GM06990 (cell line): ENCODE measurements at regions not wholly inside any gene's neighbourhood (a gene's known extent, or its start where the extent isn't known, plus 50 kb on each side); places are given as distances from the start of the nearest gene placed in this dataset.

Experiments used
- DNase-seq: peaks from one replicate; pipeline ENCODE4 v3.0.0-alpha.2; 2011; ENCODE audit not compliant: insufficient read length; ENCODE audit errors: extremely low read depth
- H3K27me3 ChIP-seq: replicated peaks from 2 replicates; pipeline ENCODE4 v1.6.0; 2011; ENCODE audit warnings: low read length; ENCODE audit not compliant: control insufficient read depth, insufficient read depth
- H3K36me3 ChIP-seq: 2 replicates; pipeline ENCODE4 v1.5.1; 2011; ENCODE audit warnings: low read length; ENCODE audit not compliant: control insufficient read depth, insufficient read depth
- H3K4me3 ChIP-seq: replicated peaks from 2 replicates; pipeline ENCODE4 v1.5.1; 2011; ENCODE audit warnings: low read depth, mild to moderate bottlenecking, control low read depth, low read length
- TF ChIP-seq, protein P1 (sequence below): IDR thresholded peaks from 2 replicates; pipeline ENCODE4 v1.5.1; 2011; ENCODE audit warnings: low read length, control low read depth, mild to moderate bottlenecking, inconsistent platforms; ENCODE audit not compliant: insufficient read depth, poor library complexity, severe bottlenecking

DNA sequence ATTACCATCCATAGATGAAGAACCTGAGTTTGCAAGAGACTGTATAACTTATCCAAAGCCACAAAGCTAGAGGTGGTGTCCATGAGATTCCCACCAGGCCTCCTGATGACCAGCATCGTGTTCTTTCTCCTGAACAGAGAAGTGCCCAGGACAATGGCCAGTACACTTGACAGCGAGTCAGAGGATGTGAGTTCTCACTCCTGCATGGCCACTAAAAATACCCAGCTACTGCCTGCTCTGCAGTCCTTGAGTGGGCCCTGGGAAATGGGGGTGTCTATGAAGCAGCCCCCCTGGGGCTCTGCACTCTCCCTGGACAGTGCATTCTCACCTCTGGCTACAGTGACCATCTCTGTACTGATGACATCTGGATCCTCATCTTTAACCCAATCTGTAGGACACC lies 201.2 kb downstream of the RPLP1 start:
- Histone ChIP-seq H3K4me3 (no peak overlapping the region), H3K27me3 (peaks cover 8% of the 10 kb centered on the region)
- no peak for DNase-seq

DNA sequence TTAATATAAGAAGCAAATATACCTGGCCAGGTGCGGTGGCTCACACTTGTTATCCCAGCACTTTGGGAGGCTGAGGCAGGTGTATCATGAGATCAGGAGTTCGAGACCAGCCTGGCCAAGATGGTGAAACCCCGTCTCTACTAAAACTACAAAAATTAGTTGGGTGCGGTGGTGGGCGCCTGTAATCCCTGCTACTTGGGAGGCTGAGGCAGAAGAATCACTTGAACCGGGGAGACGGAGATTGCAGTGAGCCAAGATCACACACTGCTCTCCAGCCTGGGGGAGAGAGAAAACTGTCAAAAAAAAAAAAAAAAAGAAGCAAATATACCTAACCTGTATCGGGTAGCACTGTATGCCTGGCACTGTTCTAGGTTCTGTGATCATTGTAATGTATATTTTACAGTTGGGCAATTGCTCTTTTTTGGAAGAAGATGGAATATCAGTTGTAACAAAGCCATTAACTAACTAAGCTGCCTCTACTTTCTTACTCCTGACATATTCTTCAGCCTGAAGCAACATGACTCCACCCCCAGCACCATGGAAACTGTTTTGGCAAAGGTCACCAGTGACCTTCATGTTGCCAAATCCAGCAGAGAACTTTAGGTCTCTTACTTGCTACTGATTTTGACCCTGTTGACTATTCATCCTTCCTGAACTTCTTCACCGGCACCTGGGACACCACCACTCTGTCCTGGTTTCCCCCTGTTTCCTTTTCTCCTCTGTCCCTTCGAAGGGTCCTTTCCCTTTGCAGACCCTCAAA lies 203.8 kb downstream of the RPLP1 start:
- H3K4me3 ChIP-seq, result no peak overlapping the region
- no peak for DNase-seq
- peaks cover 6% of the 10 kb centered on the region for H3K27me3 ChIP-seq
- no peaks in the 10 kb centered on the region for H3K36me3 ChIP-seq
- TF ChIP-seq, protein P1, sequence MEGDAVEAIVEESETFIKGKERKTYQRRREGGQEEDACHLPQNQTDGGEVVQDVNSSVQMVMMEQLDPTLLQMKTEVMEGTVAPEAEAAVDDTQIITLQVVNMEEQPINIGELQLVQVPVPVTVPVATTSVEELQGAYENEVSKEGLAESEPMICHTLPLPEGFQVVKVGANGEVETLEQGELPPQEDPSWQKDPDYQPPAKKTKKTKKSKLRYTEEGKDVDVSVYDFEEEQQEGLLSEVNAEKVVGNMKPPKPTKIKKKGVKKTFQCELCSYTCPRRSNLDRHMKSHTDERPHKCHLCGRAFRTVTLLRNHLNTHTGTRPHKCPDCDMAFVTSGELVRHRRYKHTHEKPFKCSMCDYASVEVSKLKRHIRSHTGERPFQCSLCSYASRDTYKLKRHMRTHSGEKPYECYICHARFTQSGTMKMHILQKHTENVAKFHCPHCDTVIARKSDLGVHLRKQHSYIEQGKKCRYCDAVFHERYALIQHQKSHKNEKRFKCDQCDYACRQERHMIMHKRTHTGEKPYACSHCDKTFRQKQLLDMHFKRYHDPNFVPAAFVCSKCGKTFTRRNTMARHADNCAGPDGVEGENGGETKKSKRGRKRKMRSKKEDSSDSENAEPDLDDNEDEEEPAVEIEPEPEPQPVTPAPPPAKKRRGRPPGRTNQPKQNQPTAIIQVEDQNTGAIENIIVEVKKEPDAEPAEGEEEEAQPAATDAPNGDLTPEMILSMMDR, result no peak

More for the DNA sequence above, 201.2 kb downstream of the RPLP1 start:
- TF ChIP-seq, protein P1, result no peak
- no peaks in the 10 kb centered on the region for H3K36me3 ChIP-seq

DNA sequence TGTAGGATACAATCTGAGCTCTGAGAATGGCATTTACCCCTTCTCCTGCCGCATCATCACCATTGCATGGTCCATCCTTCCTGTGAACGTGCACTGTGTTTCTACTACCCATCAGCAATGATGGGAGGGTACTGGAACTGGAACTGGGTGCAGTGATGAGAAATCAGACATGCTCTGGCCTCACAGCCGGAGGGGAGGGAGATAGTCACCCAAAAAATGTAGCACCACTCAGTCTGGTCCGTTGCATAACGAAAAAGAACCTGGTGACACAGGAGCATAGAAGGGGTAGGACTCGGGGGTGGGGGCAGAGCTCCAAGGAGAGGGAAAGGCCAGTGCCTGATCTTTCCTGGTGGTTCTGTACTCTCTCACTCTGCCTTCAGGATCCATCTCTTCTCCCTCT lies 205.0 kb downstream of the RPLP1 start:
- Histone ChIP-seq H3K27me3 (peaks cover 6% of the 10 kb centered on the region), H3K36me3 (no peaks in the 10 kb centered on the region), H3K4me3 (no peak overlapping the region)
- TF ChIP-seq, protein P1, result no peak
- no peak for DNase-seq

DNA sequence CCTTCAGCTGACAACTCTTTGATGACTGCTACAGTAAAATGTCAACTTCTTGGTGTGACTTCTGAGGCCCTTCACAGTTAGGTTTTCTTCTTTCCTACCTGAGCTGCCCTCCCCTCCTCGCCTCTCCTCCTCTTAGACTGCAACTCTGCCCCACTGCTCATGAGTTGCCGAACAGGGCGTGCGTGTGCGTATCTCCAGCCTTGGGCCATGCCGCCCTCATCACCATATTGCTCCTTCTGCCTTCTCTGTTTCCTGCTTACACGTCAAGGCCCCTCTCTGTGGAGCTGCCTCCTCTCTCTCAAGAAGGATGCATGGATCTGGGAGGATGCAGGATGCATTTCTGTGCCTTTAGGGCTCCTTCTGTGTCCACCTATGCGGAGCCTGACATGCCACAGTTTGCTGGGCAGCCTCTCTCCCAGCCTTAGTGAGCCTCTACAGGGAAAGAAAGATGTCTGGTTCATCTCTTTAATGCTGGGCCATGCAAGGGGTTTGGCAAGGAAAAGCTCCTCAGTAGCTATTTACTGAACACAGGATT lies 205.9 kb downstream of the RPLP1 start:
- no peak overlapping the region for H3K4me3 ChIP-seq
- H3K36me3 ChIP-seq, result no peaks in the 10 kb centered on the region
- H3K27me3 ChIP-seq, result peaks cover 4% of the 10 kb centered on the region
- DNase-seq, result no peak
- TF ChIP-seq, protein P1, result no peak

DNA sequence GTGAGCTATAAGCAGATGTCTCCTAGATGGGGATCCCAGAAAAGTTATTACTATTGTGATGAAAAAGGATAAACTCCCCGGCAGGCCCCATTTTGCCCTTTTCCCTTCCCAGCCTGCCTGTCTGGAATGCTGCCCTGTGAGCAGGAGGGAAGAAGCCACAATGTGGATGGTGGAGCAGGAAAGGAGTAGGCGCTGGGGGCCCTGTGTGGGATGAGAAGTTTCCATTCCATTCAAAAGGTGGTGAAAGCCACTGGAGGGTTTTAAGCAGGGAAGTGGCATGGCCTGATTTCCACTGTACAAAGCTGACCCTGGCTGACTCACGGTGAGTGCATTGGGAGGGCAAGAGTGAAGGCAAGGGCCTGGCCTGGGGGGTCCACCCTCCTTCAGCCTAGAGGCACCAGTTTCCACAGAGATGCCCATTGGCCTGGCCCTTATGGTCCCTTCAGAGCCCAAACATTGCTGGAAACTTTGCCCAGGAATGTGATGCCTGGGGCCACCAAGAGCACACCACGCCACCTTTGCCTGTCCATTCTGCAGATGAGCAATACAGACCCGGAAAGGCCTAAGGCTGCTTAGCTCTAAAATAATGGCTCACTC lies 206.9 kb downstream of the RPLP1 start:
- TF ChIP-seq, protein P1, result no peak
- no peak for DNase-seq
- H3K27me3 ChIP-seq, result peaks cover 4% of the 10 kb centered on the region
- H3K36me3 ChIP-seq, result no peaks in the 10 kb centered on the region
- no peak overlapping the region for H3K4me3 ChIP-seq
